SK-N-SH (cell line): ENCODE measurements at regions not wholly inside any gene's neighbourhood (a gene's known extent, or its start where the extent isn't known, plus 50 kb on each side); places are given as distances from the start of the nearest gene placed in this dataset.

Experiments used
- CTCF ChIP-seq: fragments of 200-600 bp; sonication (generic); IDR thresholded peaks from 2 replicates; pipeline ENCODE4 v1.6.1; 2017; ENCODE audit warnings: antibody characterized with exemption, mild to moderate bottlenecking, moderate library complexity
- JUND ChIP-seq: IDR thresholded peaks from 2 replicates; pipeline ENCODE4 v1.4.0; 2012
- MEF2A ChIP-seq: IDR thresholded peaks from 2 replicates; pipeline ENCODE4 v1.4.0; 2012; ENCODE audit warnings: low read depth, borderline replicate concordance
- RFX5 ChIP-seq: IDR thresholded peaks from 2 replicates; pipeline ENCODE4 v1.6.1; 2012; ENCODE audit warnings: mild to moderate bottlenecking, improper control_type of control experiment, low read length
- RXRA ChIP-seq: IDR thresholded peaks from 2 replicates; pipeline ENCODE4 v1.4.0; 2012; ENCODE audit warnings: low read depth, mild to moderate bottlenecking, borderline replicate concordance
- SMC3 ChIP-seq: IDR thresholded peaks from 2 replicates; pipeline ENCODE4 v1.6.1; 2012; ENCODE audit warnings: low read depth, low read length, improper control_type of control experiment
- USF2 ChIP-seq: fragments of 150-350 bp; IDR thresholded peaks from 2 replicates; pipeline ENCODE4 v1.6.1; 2017; ENCODE audit warnings: antibody characterized with exemption, low read length, low read depth, borderline replicate concordance

DNA sequence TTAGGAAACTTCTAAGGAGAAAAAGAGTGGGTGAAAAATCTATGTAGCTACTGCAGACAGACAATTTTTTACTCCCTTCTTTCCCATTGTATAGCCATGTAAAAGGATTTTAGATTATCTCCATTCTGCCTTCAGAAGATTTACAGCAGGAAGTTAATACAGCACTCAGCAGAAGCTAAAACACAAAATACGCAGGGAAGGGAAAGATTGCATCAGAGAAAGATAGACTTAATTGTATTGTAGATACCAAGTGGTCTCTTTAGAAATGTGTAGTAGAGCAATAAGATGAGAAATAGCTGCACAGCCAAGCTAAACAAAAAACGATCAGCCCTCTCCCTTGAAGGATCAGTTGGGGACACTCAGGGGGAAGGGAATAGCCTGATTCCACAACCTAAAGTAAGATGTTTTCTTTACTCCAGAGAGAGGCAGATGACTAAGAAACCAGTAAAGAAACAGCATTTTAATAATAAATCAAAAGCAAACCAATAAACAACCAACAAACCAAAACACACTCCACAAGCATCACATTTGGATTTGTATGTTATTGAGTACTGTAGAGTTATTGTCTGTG, 236.7 kb upstream of the SLITRK1 start:
- TF ChIP-seq CTCF (no peak), USF2 (no peak), RXRA (no peak), SMC3 (no peak), RFX5 (no peak), MEF2A (no peak), JUND (no peak)
